ENCODE measurements at regions not wholly inside any gene's neighbourhood (a gene's known extent, or its start where the extent isn't known, plus 50 kb on each side); places are given as distances from the start of the nearest gene placed in this dataset.

- no peak for TF ChIP-seq POLR2A (IDR thresholded peaks at IDR 0.05)
- TF ChIP-seq, protein P1, sequence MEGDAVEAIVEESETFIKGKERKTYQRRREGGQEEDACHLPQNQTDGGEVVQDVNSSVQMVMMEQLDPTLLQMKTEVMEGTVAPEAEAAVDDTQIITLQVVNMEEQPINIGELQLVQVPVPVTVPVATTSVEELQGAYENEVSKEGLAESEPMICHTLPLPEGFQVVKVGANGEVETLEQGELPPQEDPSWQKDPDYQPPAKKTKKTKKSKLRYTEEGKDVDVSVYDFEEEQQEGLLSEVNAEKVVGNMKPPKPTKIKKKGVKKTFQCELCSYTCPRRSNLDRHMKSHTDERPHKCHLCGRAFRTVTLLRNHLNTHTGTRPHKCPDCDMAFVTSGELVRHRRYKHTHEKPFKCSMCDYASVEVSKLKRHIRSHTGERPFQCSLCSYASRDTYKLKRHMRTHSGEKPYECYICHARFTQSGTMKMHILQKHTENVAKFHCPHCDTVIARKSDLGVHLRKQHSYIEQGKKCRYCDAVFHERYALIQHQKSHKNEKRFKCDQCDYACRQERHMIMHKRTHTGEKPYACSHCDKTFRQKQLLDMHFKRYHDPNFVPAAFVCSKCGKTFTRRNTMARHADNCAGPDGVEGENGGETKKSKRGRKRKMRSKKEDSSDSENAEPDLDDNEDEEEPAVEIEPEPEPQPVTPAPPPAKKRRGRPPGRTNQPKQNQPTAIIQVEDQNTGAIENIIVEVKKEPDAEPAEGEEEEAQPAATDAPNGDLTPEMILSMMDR (IDR thresholded peaks at IDR 0.05) = no peak
Measured at GRCh38 chr1:234927971-234928640, 200.5 kb downstream of the TOMM20 start.
